ENCODE measurements at regions not wholly inside any gene's neighbourhood (a gene's known extent, or its start where the extent isn't known, plus 50 kb on each side); places are given as distances from the start of the nearest gene placed in this dataset.

DNA sequence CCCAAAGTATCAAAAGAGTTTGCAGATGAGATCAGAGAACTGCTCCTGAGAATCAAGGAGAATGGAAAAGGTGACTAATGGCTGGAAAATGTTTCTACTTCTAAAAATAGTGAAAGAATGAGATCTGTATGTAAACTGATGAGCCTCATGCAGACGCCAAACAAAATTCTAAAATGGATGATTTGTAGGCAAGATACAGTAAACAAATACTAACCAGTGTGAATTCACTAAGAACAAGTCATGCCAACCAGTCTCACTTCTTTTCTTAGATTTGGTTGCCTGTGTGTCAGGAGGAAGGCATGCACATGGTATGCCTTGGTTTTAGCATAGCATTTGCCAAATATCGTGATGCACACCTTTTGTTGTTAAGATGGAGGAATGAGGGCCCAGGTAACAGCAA, 94.9 kb upstream of the PIK3CG start:
- no peak for DNase-seq (ENCODE audit: low read depth, low spot score)
- in situ Hi-C loops (cut with HindIII; ENCODE audit: low pct_unique_long_range_greater_than_20kb, low sequenced_read_pairs), result no loop called here

DNA sequence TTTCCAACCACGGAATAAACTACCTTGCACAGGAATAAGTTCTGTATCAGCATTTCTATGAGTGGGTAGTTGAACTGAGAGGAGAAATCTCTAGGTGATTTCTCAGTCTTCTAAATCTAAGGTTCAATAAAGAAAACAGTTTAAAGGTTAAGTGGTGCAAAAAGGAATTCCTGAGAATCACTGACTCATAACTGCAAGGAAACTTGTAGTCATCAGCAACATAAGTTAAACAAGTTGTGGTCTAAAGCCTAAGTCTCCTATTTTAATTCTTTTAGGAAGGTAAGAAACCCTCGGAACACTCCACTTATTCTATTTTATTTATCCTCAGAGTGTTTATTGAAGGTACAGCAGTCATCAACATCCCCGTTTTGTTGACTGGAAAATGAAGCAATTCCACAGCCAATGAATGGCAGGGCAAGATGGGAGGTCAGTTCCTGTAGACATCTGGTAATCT, 92.4 kb upstream of the PIK3CG start:
- in situ Hi-C loops (cut with HindIII; ENCODE audit: low pct_unique_long_range_greater_than_20kb, low sequenced_read_pairs), result no loop called here
- DNase-seq (ENCODE audit: low read depth, low spot score), result no peak

DNA sequence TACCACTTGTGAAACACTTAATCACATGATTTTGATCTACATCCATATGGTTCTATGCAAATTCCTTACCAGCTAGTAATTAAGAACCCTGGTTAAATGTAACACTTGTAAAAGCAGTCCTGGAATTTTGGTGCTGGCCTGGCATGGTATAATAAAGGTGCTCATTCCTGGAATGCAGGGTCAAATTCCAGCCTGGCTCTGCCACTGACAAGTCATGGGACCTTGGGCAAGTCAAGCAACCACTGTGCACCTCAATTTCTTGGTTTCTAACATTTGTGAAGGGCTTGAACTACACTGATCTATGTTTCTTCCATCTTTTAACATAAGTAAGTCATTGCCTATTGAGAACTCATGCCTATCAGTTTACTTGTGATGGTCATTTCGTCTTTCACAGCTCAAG, 91.9 kb upstream of the PIK3CG start:
- no peak for DNase-seq (ENCODE audit: low read depth, low spot score)
- in situ Hi-C loops (cut with HindIII; ENCODE audit: low pct_unique_long_range_greater_than_20kb, low sequenced_read_pairs), result no loop called here

DNA sequence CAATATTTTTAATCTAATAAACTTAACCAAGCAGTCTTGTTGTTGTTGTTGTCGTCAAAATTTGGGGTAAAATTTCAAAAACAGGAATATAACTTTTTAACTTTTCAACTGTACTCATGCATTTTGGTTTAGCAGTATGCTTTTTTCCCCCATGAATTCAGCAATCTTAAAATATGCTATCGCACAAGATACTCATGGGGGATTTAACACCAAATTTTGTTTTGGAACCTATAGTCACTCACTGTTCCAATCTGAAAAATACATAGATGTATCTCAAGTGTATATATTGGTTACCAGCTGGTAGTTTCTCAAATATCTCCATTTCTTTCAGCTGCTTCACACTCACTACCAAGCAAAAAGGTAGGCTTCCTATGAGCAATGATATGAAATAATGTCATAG, 91.4 kb upstream of the PIK3CG start:
- in situ Hi-C loops (cut with HindIII; ENCODE audit: low pct_unique_long_range_greater_than_20kb, low sequenced_read_pairs), result no loop called here
- no peak for DNase-seq (ENCODE audit: low read depth, low spot score)

DNA sequence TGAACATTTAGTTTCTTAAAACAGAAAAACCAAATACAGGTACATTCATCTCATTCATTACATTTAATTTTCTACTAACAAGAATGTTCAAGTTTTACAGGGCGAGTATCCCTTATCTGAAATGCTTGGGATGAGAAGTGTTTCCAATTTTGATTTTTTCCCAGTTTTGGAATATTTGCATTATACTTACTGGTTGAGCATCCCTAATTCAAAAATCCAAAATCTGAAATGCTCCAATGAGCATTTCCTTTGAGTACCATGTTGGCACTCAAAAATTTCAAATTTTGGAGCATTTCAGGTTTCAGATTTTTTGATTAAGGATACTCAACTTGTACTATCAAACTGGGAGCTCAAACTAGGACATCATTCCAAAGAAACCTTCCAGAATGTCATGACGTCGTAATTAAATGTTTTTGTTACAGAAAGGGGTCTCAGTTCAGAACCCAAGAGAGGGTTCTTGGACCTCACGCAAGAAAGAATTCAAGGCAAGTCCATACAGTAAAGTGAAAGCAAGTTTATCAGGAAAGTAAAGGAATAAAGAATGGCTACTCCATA, 90.8 kb upstream of the PIK3CG start:
- DNase-seq (ENCODE audit: low read depth, low spot score), result no peak
- in situ Hi-C loops (cut with HindIII; ENCODE audit: low pct_unique_long_range_greater_than_20kb, low sequenced_read_pairs), result no loop called here

DNA sequence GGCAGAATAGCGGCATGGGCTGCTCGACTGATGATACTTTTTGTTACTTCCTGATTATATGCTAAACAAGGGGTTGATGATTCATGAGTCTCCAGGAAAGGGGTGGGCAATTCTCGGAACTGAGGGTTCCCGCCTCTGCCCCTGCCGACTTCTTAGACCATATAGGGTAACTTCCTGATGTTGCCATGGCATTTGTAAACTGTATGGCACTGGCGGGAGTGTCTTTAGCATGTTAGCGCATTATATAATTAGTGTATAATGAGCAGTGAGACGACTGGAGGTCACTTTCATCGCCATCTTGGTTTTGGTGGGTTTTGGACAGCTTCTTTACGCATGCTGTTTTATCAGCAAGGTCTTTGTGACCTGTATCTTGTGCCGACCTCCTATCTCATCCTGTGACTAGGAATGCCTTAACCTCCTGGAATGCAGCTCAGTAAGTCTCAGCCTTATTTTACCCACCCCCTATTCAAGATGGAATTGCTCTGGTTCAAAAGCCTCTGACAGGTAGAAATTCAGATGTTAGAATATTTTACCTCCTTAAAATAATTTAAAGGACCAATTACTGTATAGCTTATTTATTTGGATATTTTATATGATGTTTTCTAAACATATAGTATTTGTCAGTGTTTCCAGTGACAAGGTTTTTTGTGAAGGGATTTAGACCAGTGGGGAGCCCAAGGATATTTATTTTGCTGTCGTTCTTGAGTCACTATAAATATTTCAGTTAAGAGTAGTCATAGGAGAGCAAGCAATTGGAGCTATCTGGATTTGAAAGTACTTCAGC, 90.1 kb upstream of the PIK3CG start:
- in situ Hi-C loops (cut with HindIII; ENCODE audit: low pct_unique_long_range_greater_than_20kb, low sequenced_read_pairs), result loop anchor here (25.0 kb wide), 1 partner anchor 162 kb away; no protein-coding TSS in a partner anchor
- DNase-seq (ENCODE audit: low read depth, low spot score), result no peak

DNA sequence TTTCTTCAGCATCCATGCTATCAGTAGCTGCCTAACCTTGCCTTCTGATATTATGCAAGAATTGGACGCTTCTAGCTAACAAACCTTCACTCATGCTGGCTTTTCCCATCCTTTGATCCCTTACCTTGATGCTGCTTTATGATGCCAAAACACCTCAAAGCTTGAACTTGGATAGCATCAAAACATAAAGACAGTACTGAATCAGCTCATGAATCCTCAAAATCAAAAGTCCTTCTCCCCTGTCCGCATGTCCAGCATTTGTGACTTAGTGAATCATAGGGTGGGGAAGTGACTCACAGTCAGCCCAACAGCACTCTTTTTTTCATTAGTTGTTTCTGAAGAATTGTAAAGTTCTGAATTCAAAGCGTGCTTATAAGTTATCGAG, 89.5 kb upstream of the PIK3CG start:
- DNase-seq (ENCODE audit: low read depth, low spot score), result peak; percentile 58
- in situ Hi-C loops (cut with HindIII; ENCODE audit: low pct_unique_long_range_greater_than_20kb, low sequenced_read_pairs), result loop anchor here (25.0 kb wide), 1 partner anchor 162 kb away; no protein-coding TSS in a partner anchor

DNA sequence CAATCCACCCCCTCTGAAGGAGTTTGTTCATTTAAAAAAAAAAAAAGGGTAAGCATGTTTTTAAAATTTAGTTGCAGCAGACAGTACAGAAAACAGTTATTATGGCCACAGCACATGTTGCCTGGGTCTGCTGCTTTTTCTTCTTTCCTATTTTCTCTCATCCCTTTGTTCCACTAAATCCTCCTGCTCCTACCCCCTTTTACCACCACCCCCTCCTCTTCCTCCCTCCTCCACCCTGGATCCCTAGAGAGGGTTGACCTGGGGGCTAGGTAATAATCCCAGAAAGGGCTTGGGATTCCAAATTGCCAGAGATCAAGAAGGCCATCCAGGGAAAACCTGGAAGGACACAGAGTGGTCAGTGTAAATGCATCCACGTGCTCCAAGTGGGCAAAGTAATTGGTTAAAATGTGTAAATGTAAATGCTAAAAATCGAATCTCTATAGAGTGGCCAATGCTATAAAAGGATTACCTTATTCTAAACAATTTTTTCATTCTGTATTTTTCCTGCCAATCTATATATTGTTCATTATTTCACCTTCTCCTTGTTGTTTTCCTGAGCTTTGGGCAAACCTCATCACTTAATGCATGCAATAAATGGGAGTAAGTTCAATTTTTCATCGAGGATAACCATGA, 89.0 kb upstream of the PIK3CG start:
- in situ Hi-C loops (cut with HindIII; ENCODE audit: low pct_unique_long_range_greater_than_20kb, low sequenced_read_pairs), result loop anchor here (25.0 kb wide), 1 partner anchor 161 kb away; no protein-coding TSS in a partner anchor
- DNase-seq (ENCODE audit: low read depth, low spot score), result no peak

DNA sequence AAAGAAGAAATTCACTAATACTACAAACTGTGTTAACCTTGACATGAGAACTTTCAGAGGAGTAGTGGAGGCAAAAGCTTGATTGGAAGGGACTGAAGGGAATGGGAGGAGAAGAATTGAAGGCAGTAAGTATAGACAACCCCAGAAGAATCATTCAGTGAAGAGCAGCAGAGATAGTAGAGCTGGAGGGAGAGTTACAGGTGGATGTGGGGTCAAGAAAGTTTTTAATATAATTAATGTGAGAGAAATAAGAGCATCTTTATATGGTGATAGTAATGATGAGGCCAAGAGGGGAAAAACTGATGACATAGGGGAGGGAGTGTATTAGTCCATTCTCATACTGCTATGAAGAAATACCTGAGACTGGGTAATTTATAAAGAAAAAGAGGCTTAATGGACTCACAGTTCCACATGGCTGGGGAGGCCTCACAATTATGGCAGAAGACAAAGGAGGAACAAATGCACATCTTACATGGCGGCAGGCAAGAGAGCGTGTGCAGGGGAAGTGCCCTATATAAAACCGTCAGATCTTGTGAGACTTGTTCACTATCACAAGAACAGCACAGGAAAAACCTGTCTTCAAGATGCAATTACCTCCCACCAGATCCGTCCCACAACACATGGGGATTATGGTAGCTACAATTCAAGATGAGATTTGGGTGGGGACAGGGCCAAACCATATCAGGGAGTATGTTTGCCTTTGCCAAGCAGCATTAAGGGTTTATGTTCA, 88.3 kb upstream of the PIK3CG start:
- in situ Hi-C loops (cut with HindIII; ENCODE audit: low pct_unique_long_range_greater_than_20kb, low sequenced_read_pairs), result loop anchor here (25.0 kb wide), 1 partner anchor 161 kb away; no protein-coding TSS in a partner anchor
- no peak for DNase-seq (ENCODE audit: low read depth, low spot score)

DNA sequence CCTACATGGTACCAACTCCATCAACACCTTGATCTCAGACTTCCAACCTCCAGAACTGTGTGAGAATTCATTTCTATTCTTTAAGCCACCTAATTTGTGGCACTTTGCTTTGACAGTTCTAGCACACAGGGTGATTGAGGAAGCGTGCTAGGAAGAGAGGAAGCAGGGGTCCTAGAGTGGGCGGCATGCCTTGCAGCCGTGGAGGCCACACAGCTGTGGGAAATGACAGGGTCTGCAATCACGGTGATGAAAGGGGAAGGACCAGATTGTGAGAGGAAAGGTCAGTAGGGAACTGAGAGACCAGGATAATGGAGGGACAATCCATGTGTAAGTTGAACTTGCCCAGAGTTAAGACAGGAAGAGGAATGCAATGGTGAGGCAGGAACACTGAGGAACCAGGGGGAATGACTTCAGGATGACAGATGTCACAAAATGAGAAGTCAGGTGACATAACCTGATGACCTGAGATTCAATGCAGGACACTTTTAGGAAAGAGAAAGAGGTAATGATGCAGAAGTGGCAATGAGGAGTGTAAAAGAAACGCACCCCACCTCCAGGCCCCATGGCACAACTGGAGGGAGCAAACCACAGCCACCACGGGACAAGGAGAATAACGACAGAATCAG, 87.3 kb upstream of the PIK3CG start:
- in situ Hi-C loops (cut with HindIII; ENCODE audit: low pct_unique_long_range_greater_than_20kb, low sequenced_read_pairs), result loop anchor here (25.0 kb wide), 1 partner anchor 160 kb away; no protein-coding TSS in a partner anchor
- DNase-seq (ENCODE audit: low read depth, low spot score), result no peak

DNA sequence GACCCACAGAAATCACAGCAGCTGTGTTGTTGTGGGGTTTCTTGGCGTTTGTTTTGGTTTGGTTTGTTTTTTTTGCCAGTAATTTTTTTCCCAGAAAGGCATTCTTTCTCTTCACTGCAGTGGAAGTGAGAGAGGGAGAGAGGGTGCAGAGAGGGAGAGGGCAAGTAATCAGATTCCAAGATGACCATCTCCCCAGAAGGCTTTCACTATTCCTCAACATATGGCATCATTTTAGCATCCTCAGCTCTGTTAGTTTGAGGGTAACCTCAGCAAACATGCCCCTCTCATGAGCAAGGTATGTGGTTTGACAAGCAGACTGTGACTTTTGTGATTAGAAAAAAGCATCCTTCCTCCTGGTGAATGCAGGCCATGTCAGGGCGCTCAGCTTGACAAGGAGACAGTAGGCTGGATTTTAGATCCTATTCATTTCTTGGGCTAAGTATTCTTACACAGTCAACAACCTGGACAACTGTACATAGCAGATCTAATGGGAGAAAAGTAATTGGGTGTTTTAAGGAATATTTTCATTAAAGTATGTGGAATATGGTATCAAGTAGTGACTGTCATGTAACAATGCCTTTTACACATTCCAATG, 86.3 kb upstream of the PIK3CG start:
- DNase-seq (ENCODE audit: low read depth, low spot score), result no peak
- in situ Hi-C loops (cut with HindIII; ENCODE audit: low pct_unique_long_range_greater_than_20kb, low sequenced_read_pairs), result loop anchor here (25.0 kb wide), 1 partner anchor 159 kb away; no protein-coding TSS in a partner anchor

DNA sequence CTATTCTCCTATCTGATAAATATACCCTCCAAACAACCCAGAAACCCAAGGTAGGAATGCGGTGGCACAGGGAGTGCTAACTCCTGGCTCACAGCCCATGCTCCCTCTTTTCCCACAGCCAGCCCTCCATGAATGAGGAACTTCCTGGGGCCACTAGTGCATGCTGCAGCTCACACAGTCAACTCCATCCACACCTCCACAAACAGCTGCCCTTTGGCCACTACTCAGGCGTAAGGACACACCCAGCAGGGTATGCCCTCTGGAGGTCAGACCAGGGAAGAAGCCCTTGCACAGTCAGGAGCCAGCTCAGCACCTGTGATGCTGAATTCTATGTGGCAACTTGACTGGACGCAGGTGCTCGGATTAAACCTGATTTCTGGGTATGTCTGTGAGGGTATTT, 85.2 kb upstream of the PIK3CG start:
- peak; percentile 67 for DNase-seq (ENCODE audit: low read depth, low spot score)

DNA sequence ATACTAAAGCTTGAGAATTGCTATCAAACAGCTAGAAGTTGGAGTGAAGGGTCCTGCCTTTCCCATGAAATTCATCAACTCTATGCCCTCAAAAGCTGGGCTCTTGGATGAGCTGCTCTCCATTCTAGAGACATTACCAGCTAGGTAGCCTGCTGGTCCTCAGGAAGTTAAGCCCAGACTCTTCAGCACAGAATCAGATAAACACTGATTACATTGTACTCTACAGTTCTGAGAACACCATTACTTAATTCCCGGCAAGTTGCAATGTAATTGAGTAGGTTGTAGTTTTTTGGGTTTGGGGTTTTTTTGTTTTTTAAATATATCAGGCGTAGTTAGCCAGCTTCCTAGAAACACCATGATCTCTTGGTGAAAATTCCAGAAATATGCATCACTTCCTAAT, 84.1 kb upstream of the PIK3CG start:
- in situ Hi-C loops (cut with HindIII; ENCODE audit: low pct_unique_long_range_greater_than_20kb, low sequenced_read_pairs), result loop anchor here (25.0 kb wide), 1 partner anchor 156 kb away; no protein-coding TSS in a partner anchor
- no peak for DNase-seq (ENCODE audit: low read depth, low spot score)

More for the DNA sequence above, 85.2 kb upstream of the PIK3CG start:
- in situ Hi-C loops (cut with HindIII; ENCODE audit: low pct_unique_long_range_greater_than_20kb, low sequenced_read_pairs), result loop anchor here (25.0 kb wide), 1 partner anchor 157 kb away; no protein-coding TSS in a partner anchor

DNA sequence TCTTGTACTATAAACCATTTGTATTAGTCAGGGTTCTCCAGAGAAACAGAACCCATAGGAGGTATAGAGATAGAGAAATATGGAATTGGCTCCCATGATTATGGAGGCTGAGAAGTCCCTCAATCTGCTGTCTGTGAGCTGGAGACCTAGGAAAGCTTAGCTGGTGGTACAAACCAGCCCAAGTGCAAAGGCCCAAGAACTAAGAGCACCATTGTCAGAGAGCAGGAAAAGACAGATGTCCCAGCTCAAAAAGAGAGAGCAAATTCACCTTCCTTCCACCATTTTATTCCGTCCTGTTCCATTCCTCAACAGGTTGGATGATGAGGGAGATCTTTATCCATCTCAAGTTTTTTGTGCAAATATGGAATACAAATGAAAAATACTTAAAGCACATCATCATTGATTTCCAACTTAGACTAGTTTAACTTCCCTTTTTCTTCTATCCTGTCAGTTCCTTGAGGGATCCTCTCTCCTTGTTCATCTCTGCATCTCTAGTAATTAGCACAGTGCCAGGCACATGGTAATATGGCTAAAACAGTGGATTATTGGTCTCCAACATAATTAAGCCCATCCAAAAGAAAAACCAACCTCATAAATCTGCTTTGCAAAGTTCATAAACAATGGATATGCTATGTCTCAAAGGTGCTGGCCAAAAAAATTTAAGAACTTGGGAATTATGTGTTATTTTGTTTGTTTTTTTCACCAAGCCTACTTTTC, 83.1 kb upstream of the PIK3CG start:
- DNase-seq (ENCODE audit: low read depth, low spot score), result no peak
- in situ Hi-C loops (cut with HindIII; ENCODE audit: low pct_unique_long_range_greater_than_20kb, low sequenced_read_pairs), result loop anchor here (25.0 kb wide), 1 partner anchor 155 kb away; no protein-coding TSS in a partner anchor

DNA sequence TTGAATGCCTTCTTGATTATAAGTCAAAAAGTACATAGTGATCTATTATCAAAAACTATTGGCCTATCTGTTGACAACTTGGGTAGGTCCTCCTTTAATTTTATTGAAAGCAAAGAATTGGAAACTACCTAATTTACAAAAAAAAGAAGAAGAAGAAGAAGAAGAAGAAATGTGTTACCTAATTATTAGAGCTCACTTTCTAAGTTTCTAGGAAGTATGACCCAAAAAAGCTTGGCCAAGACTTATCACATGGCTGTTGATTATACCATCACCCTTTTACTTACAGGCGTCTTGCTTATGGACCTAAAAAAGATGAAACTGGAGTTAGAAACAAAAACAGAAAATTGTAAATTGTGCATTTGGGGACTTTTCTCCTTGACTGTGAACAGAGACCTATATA, 81.8 kb upstream of the PIK3CG start:
- DNase-seq (ENCODE audit: low read depth, low spot score), result no peak
- in situ Hi-C loops (cut with HindIII; ENCODE audit: low pct_unique_long_range_greater_than_20kb, low sequenced_read_pairs), result loop anchor here (25.0 kb wide), 1 partner anchor 154 kb away; no protein-coding TSS in a partner anchor

DNA sequence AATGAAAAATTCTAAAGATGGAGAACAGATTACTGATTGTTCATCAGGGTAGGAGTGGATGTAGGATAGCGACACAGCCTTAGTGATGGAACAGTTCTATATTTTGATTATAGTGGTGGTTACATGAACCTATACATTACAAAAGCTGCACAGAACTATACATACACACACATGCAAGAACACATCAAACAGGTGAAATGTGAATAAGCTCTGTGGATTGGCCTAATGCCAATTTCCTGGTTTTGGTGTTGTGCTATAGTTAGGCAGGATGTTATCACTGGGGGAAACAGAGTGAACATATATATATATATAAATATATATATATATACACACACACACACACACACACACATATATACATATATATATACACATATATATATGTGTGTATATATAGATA, 76.4 kb upstream of the PIK3CG start:
- in situ Hi-C loops (cut with HindIII; ENCODE audit: low pct_unique_long_range_greater_than_20kb, low sequenced_read_pairs), result loop anchor here (25.0 kb wide), 1 partner anchor 149 kb away; no protein-coding TSS in a partner anchor
- DNase-seq (ENCODE audit: low read depth, low spot score), result no peak
